CD1c-positive myeloid dendritic cell (primary cell): ENCODE measurements at regions not wholly inside any gene's neighbourhood (a gene's known extent, or its start where the extent isn't known, plus 50 kb on each side); places are given as distances from the start of the nearest gene placed in this dataset.
"Not testable (repeated sequence)": the region's sequence is repeated elsewhere in the genome, so short reads cannot be mapped to it uniquely, and the experiment has no call there.

ENCODE experiments used
- DNase-seq: peaks from one replicate; pipeline ENCODE4 v3.0.0-alpha.2; 2016; ENCODE audit errors: extremely low spot score

DNA sequence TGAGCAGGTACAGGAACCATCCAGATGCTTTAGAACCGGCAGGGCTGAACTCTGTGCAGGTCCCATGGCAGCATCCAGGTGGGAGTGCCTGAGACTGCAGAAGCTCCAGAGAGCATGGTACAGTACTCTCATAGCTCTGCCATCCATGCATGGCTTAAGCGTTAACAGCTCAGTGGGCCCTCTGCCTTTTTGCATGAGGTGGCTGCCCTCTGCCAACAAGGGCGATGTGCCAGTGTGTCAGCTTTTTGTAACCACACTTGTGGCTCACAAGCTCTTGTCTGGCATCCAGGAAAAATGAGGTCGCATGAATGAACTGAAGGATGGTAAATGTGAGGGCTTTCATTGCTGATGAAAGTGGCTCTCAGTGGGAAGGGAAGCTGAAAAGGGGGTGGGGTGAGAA, 950.1 kb downstream of the DIPK2A start:
- DNase-seq, result no peak

GRCh38 chr3:144923046-144923775, 951.6 kb downstream of the DIPK2A start:
- no peak for DNase-seq

DNA sequence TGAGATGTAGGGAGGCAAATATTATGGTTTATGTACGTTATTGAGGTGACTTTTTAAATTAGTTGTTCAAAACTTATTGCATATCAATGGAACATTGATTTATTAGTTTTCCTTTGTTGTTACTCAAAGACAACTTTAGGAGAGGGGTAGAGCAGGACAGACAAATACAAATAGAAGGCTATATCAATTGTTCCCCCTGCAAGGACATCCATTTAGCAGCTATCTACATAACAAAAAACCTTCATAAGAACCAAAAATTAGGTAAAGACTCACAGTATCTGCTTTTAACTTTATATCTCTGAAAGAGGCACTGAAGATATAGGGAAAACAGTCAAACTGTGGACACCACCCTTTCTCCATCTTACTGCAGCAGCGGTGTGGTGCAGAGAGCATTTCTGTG, 958.8 kb downstream of the DIPK2A start:
- no peak for DNase-seq

DNA sequence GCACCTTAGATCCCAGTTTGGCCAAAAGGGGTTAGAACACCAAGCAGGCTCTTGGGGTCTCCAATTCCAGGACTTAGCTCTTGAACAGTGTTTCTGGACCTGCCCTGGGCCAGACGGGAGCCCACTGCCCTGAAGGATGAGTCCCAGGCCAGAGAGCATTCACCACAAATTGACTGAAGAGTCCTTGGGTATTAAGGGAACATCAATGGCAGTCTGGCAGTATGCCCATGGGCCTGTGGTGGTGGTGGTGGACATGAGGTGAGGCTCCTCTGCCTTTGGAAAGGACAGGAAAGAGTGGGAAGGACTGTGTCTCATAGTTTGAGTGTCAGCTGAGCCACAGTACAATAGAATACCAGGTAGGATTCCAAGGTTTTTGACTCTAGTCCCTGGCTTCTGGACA, 960.0 kb downstream of the DIPK2A start:
- DNase-seq, result no peak

DNA sequence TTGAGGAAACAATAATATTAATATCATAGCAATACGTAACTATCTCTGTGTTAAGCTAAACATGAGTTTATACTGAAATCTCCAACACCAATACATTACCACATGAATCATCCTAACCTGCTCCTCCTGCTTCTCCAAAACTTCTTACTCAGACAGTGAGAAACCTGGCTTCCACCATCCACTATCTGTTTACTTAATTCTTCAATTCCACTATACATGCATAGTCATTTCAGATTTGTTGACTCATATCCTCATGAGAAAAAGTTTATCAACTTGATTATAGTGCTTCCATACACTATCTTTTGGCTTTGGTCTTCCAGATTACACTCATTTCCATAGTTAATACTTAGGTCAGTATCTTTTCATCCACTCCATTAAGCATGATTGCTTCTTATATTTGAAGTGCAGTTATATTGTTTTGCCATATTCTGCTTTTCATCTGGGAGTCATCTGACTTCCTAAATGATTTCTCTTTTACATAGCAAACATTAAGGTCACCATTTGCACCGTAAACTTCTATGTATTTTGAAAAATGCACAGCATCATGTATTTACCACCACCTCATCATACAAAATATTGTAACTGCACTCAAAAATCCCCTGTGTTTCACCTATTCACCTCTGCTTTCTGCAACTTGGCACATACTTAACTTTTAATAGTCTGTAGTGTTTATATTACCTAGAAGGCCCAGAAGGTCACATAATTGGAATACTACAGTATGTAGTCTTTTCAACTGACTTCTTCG, 970.6 kb downstream of the DIPK2A start:
- DNase-seq, result no peak

DNA sequence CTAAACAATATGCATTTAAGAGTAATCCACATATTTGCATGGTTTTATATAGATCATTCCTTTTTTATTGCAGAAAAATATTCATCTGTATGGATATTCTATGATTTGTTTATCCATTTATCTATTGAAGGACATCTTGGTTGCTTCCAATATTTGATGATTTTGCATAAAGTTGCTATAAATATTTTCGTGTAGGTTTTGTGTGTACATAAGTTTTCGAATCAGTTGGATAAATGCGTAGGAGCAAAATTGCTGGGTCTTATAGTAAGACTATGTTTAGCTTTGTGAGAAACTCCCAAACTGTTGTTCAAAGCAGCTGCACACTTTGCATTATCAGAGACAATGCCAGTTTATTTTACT, 971.2 kb downstream of the DIPK2A start:
- no peak for DNase-seq

GRCh38 chr3:144947895-144948294, 976.3 kb downstream of the DIPK2A start:
- no peak for DNase-seq

GRCh38 chr3:144948711-144949110, 977.1 kb downstream of the DIPK2A start:
- DNase-seq, result no peak

DNA sequence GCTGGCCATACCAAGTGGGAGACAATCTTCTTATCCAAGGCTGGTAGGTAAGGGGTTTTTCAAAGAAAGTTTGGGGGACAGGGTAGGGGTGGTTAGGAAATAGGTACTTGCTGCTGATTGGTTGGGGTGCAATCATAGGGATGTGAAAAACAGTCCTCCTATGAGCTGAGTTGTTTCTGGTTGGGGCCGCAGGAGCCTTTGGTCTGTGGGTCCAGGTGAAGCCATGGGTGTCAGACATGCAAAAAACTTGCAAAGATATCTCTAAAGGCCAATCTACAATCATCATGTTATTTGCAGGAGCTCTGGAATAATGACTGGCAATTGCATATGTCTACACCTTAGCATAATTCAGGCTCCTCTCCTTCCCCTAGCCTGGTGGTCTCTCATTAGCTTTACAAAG, 982.3 kb downstream of the DIPK2A start:
- no peak for DNase-seq

DNA sequence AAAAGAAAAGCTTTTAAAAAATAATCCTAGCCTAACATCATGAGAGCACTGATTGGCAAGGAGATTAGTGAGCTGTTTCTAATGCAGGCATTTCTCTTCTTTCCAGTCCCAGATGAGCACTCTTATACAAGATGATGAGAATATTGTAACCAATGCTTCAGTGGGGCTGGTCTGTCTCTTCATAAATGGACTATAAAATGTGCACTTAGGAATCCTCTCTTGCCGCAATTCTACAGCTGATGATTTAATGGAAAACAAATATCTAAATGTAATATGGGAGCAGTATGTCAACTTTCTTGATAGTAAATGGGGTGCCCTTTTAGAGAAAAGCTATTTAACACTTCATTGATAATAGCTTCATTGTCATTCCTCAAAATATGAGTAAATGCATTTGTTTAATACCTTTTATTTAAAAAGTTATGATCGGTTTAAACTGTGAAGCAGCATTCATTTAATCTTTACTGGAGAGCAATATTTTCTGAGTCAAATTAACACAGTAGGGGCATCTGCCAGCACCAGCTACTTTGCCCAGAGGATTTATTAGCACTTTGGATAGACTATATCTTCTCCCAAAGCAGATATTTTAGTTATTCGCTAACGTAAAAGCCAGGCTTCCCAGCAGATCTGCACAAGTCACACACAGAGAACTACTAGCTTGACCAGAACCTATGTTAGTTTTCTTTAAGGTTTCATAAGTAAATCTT, 985.9 kb downstream of the DIPK2A start:
- DNase-seq, result no peak

DNA sequence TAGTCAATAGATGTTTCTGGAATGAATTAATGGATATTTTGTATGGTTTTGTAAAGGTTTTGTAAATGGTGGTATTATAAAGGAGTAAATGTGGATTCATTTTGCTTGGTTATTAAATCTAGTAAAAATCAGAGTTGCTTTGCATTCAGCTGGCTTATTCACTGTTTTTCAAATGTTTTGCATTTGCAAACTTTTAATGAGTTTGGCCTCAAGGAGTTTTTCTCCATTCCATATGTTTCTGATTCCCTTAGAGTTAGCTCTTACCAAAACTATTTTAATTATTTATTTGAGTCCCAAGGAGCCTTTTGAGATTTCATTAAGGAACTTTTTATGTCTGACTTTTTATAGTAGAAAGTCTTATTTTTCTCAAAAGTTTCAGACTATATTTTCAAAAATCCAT, 992.2 kb downstream of the DIPK2A start:
- no peak for DNase-seq

GRCh38 chr3:144966560-144966959, 994.9 kb downstream of the DIPK2A start:
- no peak for DNase-seq

- DNase-seq, result no peak
These were observed 997.2 kb downstream of the DIPK2A start for GRCh38 chr3:144968750-144969350.

DNA sequence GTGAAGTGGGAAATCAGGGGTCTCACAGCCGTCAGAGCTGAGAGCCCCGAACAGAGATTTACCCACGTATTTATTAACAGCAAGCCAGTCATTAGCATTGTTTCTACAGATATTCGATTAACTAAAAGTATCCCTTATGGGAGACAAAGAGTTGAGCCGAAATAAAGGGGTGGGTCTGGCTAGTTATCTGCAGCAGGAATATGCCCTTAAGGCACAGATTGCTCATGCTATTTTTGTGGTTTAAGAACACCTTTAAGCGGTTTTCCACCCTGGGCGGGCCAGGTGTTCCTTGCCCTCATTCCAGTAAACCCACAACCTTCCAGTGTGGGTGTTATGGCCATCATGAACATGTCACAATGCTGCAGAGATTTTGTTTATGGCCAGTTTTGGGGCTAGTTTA, 1012.9 kb downstream of the DIPK2A start:
- not testable (repeated sequence) for DNase-seq

- DNase-seq, result no peak
These were observed 1018.2 kb downstream of the DIPK2A start for GRCh38 chr3:144989807-144990206.

- no peak for DNase-seq
These were observed 1024.2 kb downstream of the DIPK2A start for GRCh38 chr3:144995856-144996255.

- DNase-seq, result no peak
These were observed 1033.8 kb downstream of the DIPK2A start for GRCh38 chr3:145005427-145005826.

DNA sequence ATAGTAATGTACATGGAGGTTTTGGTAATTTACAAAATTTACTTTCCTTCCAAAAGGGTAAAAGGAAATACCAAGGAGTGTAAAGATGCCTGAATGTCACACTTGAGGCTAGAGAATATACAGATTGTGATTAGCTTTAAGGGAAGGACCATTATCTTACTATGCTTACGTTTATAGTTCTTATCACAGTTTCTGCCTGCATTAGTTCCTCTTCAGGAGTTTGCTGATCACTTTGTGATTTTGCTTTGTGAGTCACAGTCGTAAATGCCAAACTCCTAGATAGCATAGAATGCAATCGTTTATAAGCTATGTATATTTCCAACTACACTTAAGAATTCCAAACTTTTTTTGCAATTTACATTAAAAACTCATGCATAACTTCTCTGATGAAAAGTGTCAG, 1034.6 kb downstream of the DIPK2A start:
- DNase-seq, result no peak

- no peak for DNase-seq
These were observed 1042.3 kb downstream of the DIPK2A start for GRCh38 chr3:145013931-145014330.

DNA sequence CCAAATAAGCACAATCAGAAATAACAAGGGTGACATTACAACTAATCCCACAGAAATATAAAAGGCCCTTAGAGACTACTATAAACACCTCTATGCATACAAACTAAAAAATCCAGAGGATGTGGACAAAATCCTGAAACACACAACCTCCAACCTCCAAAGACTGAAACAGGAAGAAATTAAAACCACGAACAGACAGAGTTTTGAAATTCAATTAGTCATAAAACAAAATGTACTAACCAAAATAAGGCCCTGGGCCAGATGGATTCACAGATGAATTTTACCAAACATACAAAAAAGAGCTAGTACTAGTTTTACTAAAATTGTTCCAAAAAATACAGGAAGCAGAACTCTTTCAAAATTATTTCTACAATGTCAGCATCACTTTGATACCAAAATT, 1043.6 kb downstream of the DIPK2A start:
- DNase-seq, result no peak

- DNase-seq, result no peak
These were observed 1046.3 kb downstream of the DIPK2A start for GRCh38 chr3:145017959-145018358.

DNA sequence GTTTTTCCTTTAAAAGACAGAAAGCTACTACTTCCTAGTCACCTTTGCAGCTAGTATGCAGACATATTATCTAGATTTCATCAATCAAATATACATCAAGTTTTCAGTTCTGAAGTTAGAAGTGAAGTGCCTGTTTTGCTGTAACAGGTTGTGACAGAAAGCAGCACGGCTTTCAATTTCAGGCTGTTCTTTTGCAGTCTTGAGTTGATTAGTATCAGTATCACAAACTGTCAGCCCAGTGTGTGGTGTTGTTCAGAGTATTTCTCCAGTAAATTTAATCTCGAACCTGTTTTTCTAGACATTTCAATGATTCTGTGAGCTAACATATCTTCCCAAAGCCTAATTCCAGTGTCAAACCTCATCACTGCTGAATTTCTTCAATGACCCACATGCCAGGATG, 1050.8 kb downstream of the DIPK2A start:
- no peak for DNase-seq

GRCh38 chr3:145024700-145025099, 1053.1 kb downstream of the DIPK2A start:
- no peak for DNase-seq
